LNCaP clone FGC (cell line): ENCODE measurements at regions not wholly inside any gene's neighbourhood (a gene's known extent, or its start where the extent isn't known, plus 50 kb on each side); places are given as distances from the start of the nearest gene placed in this dataset.

Experiments used
- DNase-seq: peaks from one replicate; pipeline ENCODE4 v3.0.0-alpha.2; 2011; ENCODE audit warnings: low read depth
- H3K4me3 ChIP-seq: 2 replicates; pipeline ENCODE4 v1.5.1; 2011; ENCODE audit warnings: mild to moderate bottlenecking, low read depth, low read length, control low read depth
- CTCF ChIP-seq: IDR thresholded peaks from 2 replicates; pipeline ENCODE4 v1.5.1; 2012; ENCODE audit warnings: mild to moderate bottlenecking; ENCODE audit not compliant: control insufficient read depth, insufficient read depth; ENCODE audit errors: extremely low read depth

GRCh38 chr7:11319491-11320274 lies 346.0 kb downstream of the PHF14 start:
- H3K4me3 ChIP-seq, result no peak overlapping the region
- TF ChIP-seq CTCF, result no peak
- no peak for DNase-seq
